GM12874 (cell line): ENCODE measurements at regions not wholly inside any gene's neighbourhood (a gene's known extent, or its start where the extent isn't known, plus 50 kb on each side); places are given as distances from the start of the nearest gene placed in this dataset.

Experiments used
- TF ChIP-seq, protein P1 (sequence below): IDR thresholded peaks from 2 replicates; pipeline ENCODE4 v1.5.1; 2011; ENCODE audit warnings: low read depth, mild to moderate bottlenecking, control low read depth, low read length, moderate library complexity; ENCODE audit not compliant: insufficient read depth

DNA sequence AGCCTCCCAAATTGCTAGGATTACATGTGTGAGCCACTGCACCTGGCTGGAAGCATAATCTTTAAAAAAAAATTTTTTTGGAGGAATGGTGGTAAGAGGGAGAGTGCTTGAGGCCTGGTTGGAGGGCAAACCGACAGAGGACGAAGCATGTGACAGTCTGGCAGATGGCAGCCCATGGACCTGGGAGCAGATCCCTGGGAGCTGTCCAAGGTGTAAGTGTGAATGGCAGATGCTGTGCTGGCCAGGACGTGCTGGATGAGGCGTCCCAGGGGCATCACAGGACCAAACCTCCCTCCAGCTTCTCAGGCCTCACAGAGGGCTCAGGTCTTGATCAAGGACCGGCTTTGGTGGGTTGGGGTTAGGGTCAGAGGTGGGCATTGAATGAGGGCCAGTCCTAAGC, 128.4 kb upstream of the NCOR2 start:
- TF ChIP-seq, protein P1, sequence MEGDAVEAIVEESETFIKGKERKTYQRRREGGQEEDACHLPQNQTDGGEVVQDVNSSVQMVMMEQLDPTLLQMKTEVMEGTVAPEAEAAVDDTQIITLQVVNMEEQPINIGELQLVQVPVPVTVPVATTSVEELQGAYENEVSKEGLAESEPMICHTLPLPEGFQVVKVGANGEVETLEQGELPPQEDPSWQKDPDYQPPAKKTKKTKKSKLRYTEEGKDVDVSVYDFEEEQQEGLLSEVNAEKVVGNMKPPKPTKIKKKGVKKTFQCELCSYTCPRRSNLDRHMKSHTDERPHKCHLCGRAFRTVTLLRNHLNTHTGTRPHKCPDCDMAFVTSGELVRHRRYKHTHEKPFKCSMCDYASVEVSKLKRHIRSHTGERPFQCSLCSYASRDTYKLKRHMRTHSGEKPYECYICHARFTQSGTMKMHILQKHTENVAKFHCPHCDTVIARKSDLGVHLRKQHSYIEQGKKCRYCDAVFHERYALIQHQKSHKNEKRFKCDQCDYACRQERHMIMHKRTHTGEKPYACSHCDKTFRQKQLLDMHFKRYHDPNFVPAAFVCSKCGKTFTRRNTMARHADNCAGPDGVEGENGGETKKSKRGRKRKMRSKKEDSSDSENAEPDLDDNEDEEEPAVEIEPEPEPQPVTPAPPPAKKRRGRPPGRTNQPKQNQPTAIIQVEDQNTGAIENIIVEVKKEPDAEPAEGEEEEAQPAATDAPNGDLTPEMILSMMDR, result no peak

DNA sequence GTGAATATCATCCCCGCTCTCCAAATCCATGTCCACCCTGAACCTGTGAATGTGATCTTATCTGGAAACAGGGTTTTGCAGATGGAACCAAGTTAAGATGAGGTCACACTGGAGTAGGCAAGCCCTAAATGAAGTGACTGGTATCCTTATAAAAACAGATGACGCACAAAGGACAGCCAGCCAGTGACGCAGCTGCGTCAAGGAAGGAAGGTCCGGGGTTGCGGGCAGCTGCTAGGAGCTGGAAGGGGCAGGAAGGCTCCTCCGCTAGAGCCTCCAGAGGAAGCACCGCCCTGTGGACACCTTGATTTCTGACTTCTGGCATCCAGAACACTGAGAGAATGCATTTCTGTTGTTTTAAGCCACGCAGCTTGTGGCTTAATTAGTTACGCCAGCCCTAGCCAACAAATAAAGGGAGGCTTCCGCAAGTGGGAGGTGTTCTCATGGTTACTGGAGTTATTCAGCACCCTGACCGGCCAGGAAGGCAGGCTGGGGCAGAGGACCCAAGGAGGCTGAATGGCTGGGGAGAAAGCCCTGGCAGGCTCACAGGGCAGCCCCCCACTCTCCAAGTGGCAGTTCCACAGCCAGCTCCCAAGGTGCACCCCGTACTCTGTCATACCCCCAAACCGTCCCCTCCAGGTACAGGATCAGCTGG, 127.6 kb upstream of the NCOR2 start:
- TF ChIP-seq, protein P1, result no peak

DNA sequence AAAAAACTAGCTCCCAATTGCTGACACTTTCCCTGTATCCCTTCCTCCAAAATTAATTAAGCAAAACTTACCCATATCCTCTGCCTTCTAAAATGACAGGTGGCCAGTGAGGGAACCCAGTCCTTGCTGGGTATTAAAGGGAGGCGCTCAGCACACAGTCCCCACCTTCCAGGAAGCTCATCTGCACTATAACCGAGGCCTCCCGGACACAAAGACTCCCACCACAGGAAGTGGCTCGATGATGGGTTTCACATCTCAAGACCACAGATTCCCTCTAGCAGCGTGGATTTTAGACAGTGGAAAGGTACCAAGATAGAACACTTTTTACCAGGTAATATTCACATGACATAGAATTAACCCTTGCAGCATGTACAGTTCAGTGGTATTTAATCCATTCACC, 126.8 kb upstream of the NCOR2 start:
- TF ChIP-seq, protein P1, result no peak

GRCh38 chr12:124693111-124693723, 125.8 kb upstream of the NCOR2 start:
- TF ChIP-seq, protein P1, result no peak

DNA sequence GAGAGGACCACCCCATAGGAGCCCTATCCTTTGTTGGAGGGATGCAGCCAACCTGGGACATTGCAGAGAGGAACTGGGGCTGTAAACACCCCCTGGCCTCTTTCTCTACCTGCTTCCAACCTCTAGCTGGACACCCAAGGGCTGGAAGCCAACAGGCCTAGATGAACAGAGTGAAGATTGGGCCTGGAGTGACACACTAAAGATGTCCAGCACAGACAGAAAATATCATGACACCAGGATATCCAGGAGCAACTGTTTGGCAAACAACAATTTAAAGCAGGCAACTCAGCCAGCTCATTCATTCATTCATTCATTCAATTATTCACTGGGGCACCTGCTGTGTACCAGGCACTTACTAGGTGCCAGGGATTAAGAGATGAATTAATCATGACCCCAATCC, 125.0 kb upstream of the NCOR2 start:
- TF ChIP-seq, protein P1, result no peak

DNA sequence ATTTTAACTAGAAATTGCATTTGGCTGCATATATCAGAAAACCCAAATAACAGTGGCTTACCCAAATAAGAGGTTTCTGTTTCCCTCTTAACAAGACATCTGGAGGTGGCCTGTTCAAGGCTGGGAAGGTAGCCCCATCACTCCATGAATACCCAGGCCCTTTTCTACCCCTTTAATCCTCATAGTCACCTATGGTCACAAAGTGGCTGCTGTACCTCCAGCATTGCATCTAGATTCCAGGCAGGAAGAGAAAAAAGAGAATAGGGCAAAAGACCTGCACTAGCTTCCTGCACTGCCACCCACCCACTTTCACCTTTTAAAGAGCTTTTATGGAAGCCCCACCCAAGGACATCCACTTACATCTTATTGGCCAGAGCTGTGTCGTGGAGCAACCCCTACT, 124.0 kb upstream of the NCOR2 start:
- TF ChIP-seq, protein P1, result no peak

DNA sequence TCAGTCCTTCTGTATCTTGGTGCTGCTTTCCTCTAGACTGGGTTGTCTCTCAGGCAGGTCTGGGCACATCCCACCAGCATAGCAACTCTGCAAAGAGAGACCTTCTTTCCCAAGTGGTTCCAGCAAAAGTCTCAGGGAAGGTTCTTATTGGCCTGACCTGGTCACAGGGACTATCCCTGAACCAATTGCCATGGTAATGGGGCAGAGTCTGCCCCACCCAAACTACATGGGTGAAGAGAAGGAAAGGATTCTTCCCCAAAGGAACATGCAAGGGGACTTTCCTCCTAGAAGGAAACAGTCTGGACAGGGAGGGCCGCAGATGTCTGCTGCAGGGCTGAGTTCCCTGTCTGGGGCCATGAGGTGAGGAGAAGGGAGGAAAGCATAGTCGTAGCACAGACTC, 122.2 kb upstream of the NCOR2 start:
- TF ChIP-seq, protein P1, result no peak
